ENCODE measurements at regions not wholly inside any gene's neighbourhood (a gene's known extent, or its start where the extent isn't known, plus 50 kb on each side); places are given as distances from the start of the nearest gene placed in this dataset.

GRCh38 chrX:20954014-20954413 is 420.2 kb upstream of the CNKSR2 start:
- no peak for ATAC-seq
- DNase-seq: no peak
- no peak overlapping the region for H3K4me3 Mint-ChIP-seq
- no peak overlapping the region for H3K27ac Mint-ChIP-seq
- H3K27me3 Mint-ChIP-seq: no peaks in the 10 kb centered on the region
- H3K4me1 Mint-ChIP-seq: no peaks in the 10 kb centered on the region
- no peaks in the 10 kb centered on the region for H3K9me3 Mint-ChIP-seq
- H3K36me3 Mint-ChIP-seq (ENCODE audit: low read depth): no peaks in the 10 kb centered on the region

GRCh38 chrX:20952180-20952579 is 422.0 kb upstream of the CNKSR2 start:
- no peaks in the 10 kb centered on the region for H3K4me1 Mint-ChIP-seq
- no peak overlapping the region for H3K4me3 Mint-ChIP-seq
- DNase-seq (no peak), ATAC-seq (no peak)
- no peaks in the 10 kb centered on the region for H3K36me3 Mint-ChIP-seq (ENCODE audit: low read depth)
- no peaks in the 10 kb centered on the region for H3K27me3 Mint-ChIP-seq
- H3K27ac Mint-ChIP-seq: no peak overlapping the region
- H3K9me3 Mint-ChIP-seq: no peaks in the 10 kb centered on the region

GRCh38 chrX:20951016-20951810 is 423.0 kb upstream of the CNKSR2 start:
- H3K36me3 Mint-ChIP-seq (ENCODE audit: low read depth): no peaks in the 10 kb centered on the region
- H3K4me1 Mint-ChIP-seq: no peaks in the 10 kb centered on the region
- no peaks in the 10 kb centered on the region for H3K27me3 Mint-ChIP-seq
- no peak overlapping the region for H3K4me3 Mint-ChIP-seq
- no peak for DNase-seq
- no peak overlapping the region for H3K27ac Mint-ChIP-seq
- H3K9me3 Mint-ChIP-seq: no peaks in the 10 kb centered on the region
- no peak for ATAC-seq

- Mint-ChIP-seq H3K27me3 (no peaks in the 10 kb centered on the region), H3K36me3 (ENCODE audit: low read depth) (no peaks in the 10 kb centered on the region), H3K27ac (no peak overlapping the region), H3K4me1 (no peaks in the 10 kb centered on the region), H3K4me3 (no peak overlapping the region), H3K9me3 (no peaks in the 10 kb centered on the region)
- DNase-seq (no peak), ATAC-seq (no peak)
Observed at GRCh38 chrX:20947411-20947912, 426.8 kb upstream of the CNKSR2 start.

- H3K27ac Mint-ChIP-seq: no peak overlapping the region
- no peaks in the 10 kb centered on the region for H3K27me3 Mint-ChIP-seq
- no peaks in the 10 kb centered on the region for H3K36me3 Mint-ChIP-seq (ENCODE audit: low read depth)
- no peaks in the 10 kb centered on the region for H3K9me3 Mint-ChIP-seq
- H3K4me3 Mint-ChIP-seq: no peak overlapping the region
- ATAC-seq: no peak
- H3K4me1 Mint-ChIP-seq: no peaks in the 10 kb centered on the region
- DNase-seq: no peak
Observed at GRCh38 chrX:20913760-20914159, 460.5 kb upstream of the CNKSR2 start.

GRCh38 chrX:20906571-20906970 is 467.6 kb upstream of the CNKSR2 start:
- Mint-ChIP-seq H3K4me3 (no peak overlapping the region), H3K4me1 (no peaks in the 10 kb centered on the region), H3K27ac (no peak overlapping the region), H3K27me3 (peaks cover 2% of the 10 kb centered on the region), H3K9me3 (no peaks in the 10 kb centered on the region), H3K36me3 (ENCODE audit: low read depth) (no peaks in the 10 kb centered on the region)
- no peak for DNase-seq
- no peak for ATAC-seq

GRCh38 chrX:20884565-20884964 is 489.7 kb upstream of the CNKSR2 start:
- Mint-ChIP-seq H3K27ac (no peak overlapping the region), H3K4me1 (no peaks in the 10 kb centered on the region), H3K36me3 (ENCODE audit: low read depth) (no peaks in the 10 kb centered on the region), H3K4me3 (no peak overlapping the region), H3K9me3 (peaks cover 3% of the 10 kb centered on the region), H3K27me3 (no peaks in the 10 kb centered on the region)
- no peak for DNase-seq
- no peak for ATAC-seq

GRCh38 chrX:20863649-20864048 is 510.6 kb upstream of the CNKSR2 start:
- ATAC-seq (no peak), DNase-seq (no peak)
- no peaks in the 10 kb centered on the region for H3K4me1 Mint-ChIP-seq
- no peaks in the 10 kb centered on the region for H3K27me3 Mint-ChIP-seq
- H3K4me3 Mint-ChIP-seq: no peak overlapping the region
- H3K36me3 Mint-ChIP-seq (ENCODE audit: low read depth): no peaks in the 10 kb centered on the region
- no peak overlapping the region for H3K27ac Mint-ChIP-seq
- peaks cover 12% of the 10 kb centered on the region for H3K9me3 Mint-ChIP-seq

GRCh38 chrX:20861113-20861512 is 513.1 kb upstream of the CNKSR2 start:
- Mint-ChIP-seq H3K27me3 (no peaks in the 10 kb centered on the region), H3K4me3 (no peak overlapping the region), H3K4me1 (no peaks in the 10 kb centered on the region), H3K9me3 (peaks cover 12% of the 10 kb centered on the region), H3K27ac (no peak overlapping the region), H3K36me3 (ENCODE audit: low read depth) (no peaks in the 10 kb centered on the region)
- ATAC-seq (no peak), DNase-seq (no peak)

GRCh38 chrX:20857746-20858145 is 516.5 kb upstream of the CNKSR2 start:
- H3K4me1 Mint-ChIP-seq: no peaks in the 10 kb centered on the region
- no peak overlapping the region for H3K27ac Mint-ChIP-seq
- no peak for ATAC-seq
- H3K27me3 Mint-ChIP-seq: no peaks in the 10 kb centered on the region
- no peaks in the 10 kb centered on the region for H3K36me3 Mint-ChIP-seq (ENCODE audit: low read depth)
- H3K4me3 Mint-ChIP-seq: no peak overlapping the region
- DNase-seq: no peak
- H3K9me3 Mint-ChIP-seq: peaks cover 12% of the 10 kb centered on the region

GRCh38 chrX:20838477-20838876 is 535.7 kb upstream of the CNKSR2 start:
- Mint-ChIP-seq H3K9me3 (no peaks in the 10 kb centered on the region), H3K4me1 (no peaks in the 10 kb centered on the region), H3K4me3 (no peak overlapping the region), H3K27ac (no peak overlapping the region), H3K27me3 (peaks cover 3% of the 10 kb centered on the region), H3K36me3 (ENCODE audit: low read depth) (no peaks in the 10 kb centered on the region)
- no peak for DNase-seq
- no peak for ATAC-seq

- Mint-ChIP-seq H3K36me3 (ENCODE audit: low read depth) (no peaks in the 10 kb centered on the region), H3K27ac (no peak overlapping the region), H3K27me3 (no peaks in the 10 kb centered on the region), H3K4me3 (no peak overlapping the region), H3K9me3 (no peaks in the 10 kb centered on the region), H3K4me1 (no peaks in the 10 kb centered on the region)
- DNase-seq (no peak), ATAC-seq (no peak)
Observed at GRCh38 chrX:20829665-20830491, 544.3 kb upstream of the CNKSR2 start.

GRCh38 chrX:20825984-20826383 is 548.2 kb upstream of the CNKSR2 start:
- Mint-ChIP-seq H3K36me3 (ENCODE audit: low read depth) (no peaks in the 10 kb centered on the region), H3K9me3 (no peaks in the 10 kb centered on the region), H3K4me3 (no peak overlapping the region), H3K27ac (no peak overlapping the region), H3K27me3 (no peaks in the 10 kb centered on the region), H3K4me1 (no peaks in the 10 kb centered on the region)
- DNase-seq (no peak), ATAC-seq (no peak)

GRCh38 chrX:20803971-20804370 is 537.3 kb upstream of the RPS6KA3 start:
- Mint-ChIP-seq H3K36me3 (ENCODE audit: low read depth) (no peaks in the 10 kb centered on the region), H3K4me1 (no peaks in the 10 kb centered on the region), H3K4me3 (no peak overlapping the region), H3K27me3 (no peaks in the 10 kb centered on the region), H3K27ac (no peak overlapping the region), H3K9me3 (no peaks in the 10 kb centered on the region)
- DNase-seq (no peak), ATAC-seq (no peak)

- H3K4me3 Mint-ChIP-seq: no peak overlapping the region
- no peak for ATAC-seq
- DNase-seq: no peak
- H3K9me3 Mint-ChIP-seq: no peaks in the 10 kb centered on the region
- no peak overlapping the region for H3K27ac Mint-ChIP-seq
- no peaks in the 10 kb centered on the region for H3K4me1 Mint-ChIP-seq
- no peaks in the 10 kb centered on the region for H3K36me3 Mint-ChIP-seq (ENCODE audit: low read depth)
- no peaks in the 10 kb centered on the region for H3K27me3 Mint-ChIP-seq
Observed at GRCh38 chrX:20802036-20802435, 535.3 kb upstream of the RPS6KA3 start.

Data from activated naive CD8-positive, alpha-beta T cell treated with anti-CD3 and anti-CD28 coated beads, Interleukin-2, amount 50 U/mL, for 24 hours (primary cell).